ENCODE measurements at regions not wholly inside any gene's neighbourhood (a gene's known extent, or its start where the extent isn't known, plus 50 kb on each side); places are given as distances from the start of the nearest gene placed in this dataset.

GRCh38 chr11:34811858-34812257 is 104.3 kb downstream of the APIP start (continued):
- TF ChIP-seq, protein P1, sequence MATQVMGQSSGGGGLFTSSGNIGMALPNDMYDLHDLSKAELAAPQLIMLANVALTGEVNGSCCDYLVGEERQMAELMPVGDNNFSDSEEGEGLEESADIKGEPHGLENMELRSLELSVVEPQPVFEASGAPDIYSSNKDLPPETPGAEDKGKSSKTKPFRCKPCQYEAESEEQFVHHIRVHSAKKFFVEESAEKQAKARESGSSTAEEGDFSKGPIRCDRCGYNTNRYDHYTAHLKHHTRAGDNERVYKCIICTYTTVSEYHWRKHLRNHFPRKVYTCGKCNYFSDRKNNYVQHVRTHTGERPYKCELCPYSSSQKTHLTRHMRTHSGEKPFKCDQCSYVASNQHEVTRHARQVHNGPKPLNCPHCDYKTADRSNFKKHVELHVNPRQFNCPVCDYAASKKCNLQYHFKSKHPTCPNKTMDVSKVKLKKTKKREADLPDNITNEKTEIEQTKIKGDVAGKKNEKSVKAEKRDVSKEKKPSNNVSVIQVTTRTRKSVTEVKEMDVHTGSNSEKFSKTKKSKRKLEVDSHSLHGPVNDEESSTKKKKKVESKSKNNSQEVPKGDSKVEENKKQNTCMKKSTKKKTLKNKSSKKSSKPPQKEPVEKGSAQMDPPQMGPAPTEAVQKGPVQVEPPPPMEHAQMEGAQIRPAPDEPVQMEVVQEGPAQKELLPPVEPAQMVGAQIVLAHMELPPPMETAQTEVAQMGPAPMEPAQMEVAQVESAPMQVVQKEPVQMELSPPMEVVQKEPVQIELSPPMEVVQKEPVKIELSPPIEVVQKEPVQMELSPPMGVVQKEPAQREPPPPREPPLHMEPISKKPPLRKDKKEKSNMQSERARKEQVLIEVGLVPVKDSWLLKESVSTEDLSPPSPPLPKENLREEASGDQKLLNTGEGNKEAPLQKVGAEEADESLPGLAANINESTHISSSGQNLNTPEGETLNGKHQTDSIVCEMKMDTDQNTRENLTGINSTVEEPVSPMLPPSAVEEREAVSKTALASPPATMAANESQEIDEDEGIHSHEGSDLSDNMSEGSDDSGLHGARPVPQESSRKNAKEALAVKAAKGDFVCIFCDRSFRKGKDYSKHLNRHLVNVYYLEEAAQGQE (IDR thresholded peaks at IDR 0.05; ENCODE audit: low read depth, low read length), result no peak
- no peak for TF ChIP-seq CREB1 (IDR thresholded peaks at IDR 0.05; ENCODE audit: low read depth)
- no peak for TF ChIP-seq PKNOX1 (IDR thresholded peaks at IDR 0.05)

GRCh38 chr11:34810107-34810562 is 106.0 kb downstream of the APIP start:
- Histone ChIP-seq H3K27me3 (replicated peaks in 1 of 2; ENCODE audit: control insufficient read depth in 2 of 2, insufficient read depth in 2 of 2, low read length in 1 of 2) (peaks cover 0 to 3% of the 10 kb centered on the region in 2 experiments; a peak in 1 of 4 replicates), H3K79me2 (ENCODE audit: control insufficient read depth, insufficient read depth, low read length) (no peaks in the 10 kb centered on the region), H3K4me2 (ENCODE audit: control insufficient read depth, insufficient read depth) (no peak overlapping the region), H3K36me3 (ENCODE audit: control insufficient read depth in 2 of 2, insufficient read depth in 2 of 2, low read length in 1 of 2) (no peaks in the 10 kb centered on the region), H3K27ac (ENCODE audit: control insufficient read depth, insufficient read depth) (no peak overlapping the region), H3K9me3 (replicated peaks; ENCODE audit: control insufficient read depth, insufficient read depth, low read length) (no peaks in the 10 kb centered on the region; the same call in 2 of the 3 replicates), H4K20me1 (ENCODE audit: control insufficient read depth, insufficient read depth) (no peaks in the 10 kb centered on the region), H2AFZ (ENCODE audit: control insufficient read depth, low read depth, low read length) (no peak overlapping the region), H3K9ac (ENCODE audit: control insufficient read depth, insufficient read depth, low read length) (no peak overlapping the region), H3K4me1 (ENCODE audit: control insufficient read depth, insufficient read depth, low read length) (no peaks in the 10 kb centered on the region), H3K4me3 (no peak overlapping the region)
- POLR2A ChIA-PET, result no interaction called here
- intact Hi-C loops (cut with micrococcal nuclease; ENCODE audit: unreplicated experiment), result no loop called here
- FAIRE-seq (no peak), DNase-seq (ENCODE audit: low read depth, low spot score) (no peak), ATAC-seq (no peak)
- in situ Hi-C loops (cut with MboI), result no loop called here
- RAD21 ChIA-PET (ENCODE audit: unreplicated experiment), result no interaction called here
- no TSS peak for BruUV-seq (replicated peaks)
- SMC1A ChIA-PET (ENCODE audit: uncharacterized antibody, unreplicated experiment), result no interaction called here
- 76% methylated on average over 2 of the region's 2 CpGs for WGBS (ENCODE audit: insufficient coverage, insufficient replicate concordance, low lambda C conversion rate, missing lambda C conversion rate)
- CTCF ChIA-PET, result no interaction called here
- no peak for TF ChIP-seq ZBTB11 (CRISPR knock-in tag; IDR thresholded peaks at IDR 0.05)
- no peak for TF ChIP-seq HCFC1 (IDR thresholded peaks at IDR 0.05; ENCODE audit: low read length)
- TF ChIP-seq NBN (IDR thresholded peaks at IDR 0.05), result no peak
- TF ChIP-seq CHD1 (IDR thresholded peaks at IDR 0.05; ENCODE audit: low read depth, low read length), result no peak
- no peak for TF ChIP-seq RB1 (IDR thresholded peaks at IDR 0.05; ENCODE audit: borderline replicate concordance)
- TF ChIP-seq NFXL1 (IDR thresholded peaks at IDR 0.05; ENCODE audit: borderline replicate concordance), result no peak
- TF ChIP-seq, protein P2, sequence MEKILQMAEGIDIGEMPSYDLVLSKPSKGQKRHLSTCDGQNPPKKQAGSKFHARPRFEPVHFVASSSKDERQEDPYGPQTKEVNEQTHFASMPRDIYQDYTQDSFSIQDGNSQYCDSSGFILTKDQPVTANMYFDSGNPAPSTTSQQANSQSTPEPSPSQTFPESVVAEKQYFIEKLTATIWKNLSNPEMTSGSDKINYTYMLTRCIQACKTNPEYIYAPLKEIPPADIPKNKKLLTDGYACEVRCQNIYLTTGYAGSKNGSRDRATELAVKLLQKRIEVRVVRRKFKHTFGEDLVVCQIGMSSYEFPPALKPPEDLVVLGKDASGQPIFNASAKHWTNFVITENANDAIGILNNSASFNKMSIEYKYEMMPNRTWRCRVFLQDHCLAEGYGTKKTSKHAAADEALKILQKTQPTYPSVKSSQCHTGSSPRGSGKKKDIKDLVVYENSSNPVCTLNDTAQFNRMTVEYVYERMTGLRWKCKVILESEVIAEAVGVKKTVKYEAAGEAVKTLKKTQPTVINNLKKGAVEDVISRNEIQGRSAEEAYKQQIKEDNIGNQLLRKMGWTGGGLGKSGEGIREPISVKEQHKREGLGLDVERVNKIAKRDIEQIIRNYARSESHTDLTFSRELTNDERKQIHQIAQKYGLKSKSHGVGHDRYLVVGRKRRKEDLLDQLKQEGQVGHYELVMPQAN (conservative IDR thresholded peaks at IDR 0.05), result no peak
- TF ChIP-seq, protein P3, sequence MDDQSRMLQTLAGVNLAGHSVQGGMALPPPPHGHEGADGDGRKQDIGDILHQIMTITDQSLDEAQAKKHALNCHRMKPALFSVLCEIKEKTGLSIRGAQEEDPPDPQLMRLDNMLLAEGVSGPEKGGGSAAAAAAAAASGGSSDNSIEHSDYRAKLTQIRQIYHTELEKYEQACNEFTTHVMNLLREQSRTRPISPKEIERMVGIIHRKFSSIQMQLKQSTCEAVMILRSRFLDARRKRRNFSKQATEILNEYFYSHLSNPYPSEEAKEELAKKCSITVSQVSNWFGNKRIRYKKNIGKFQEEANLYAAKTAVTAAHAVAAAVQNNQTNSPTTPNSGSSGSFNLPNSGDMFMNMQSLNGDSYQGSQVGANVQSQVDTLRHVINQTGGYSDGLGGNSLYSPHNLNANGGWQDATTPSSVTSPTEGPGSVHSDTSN (IDR thresholded peaks at IDR 0.05; ENCODE audit: insufficient replicate concordance, low read depth, low read length), result no peak
- TF ChIP-seq EGR1 (IDR thresholded peaks at IDR 0.05; ENCODE audit: borderline replicate concordance in 1 of 2, low read depth in 2 of 2, low read length in 2 of 2), result no peak

Measured in GM12878 (cell line).